GM12878 (cell line): ENCODE measurements at regions not wholly inside any gene's neighbourhood (a gene's known extent, or its start where the extent isn't known, plus 50 kb on each side); places are given as distances from the start of the nearest gene placed in this dataset.

Experiments used
- ATAC-seq: fragments of 200-7000 bp; cut with Tn5 transposase; 3 replicates; pipeline ENCODE4 v1.9.1; 2020; ENCODE audit warnings: mild to moderate bottlenecking, moderate library complexity
- BruUV-seq: library from RNA; stranded (reverse); fragments of 400-500 nt; replicated peaks from 2 replicates; lab custom pipeline; 2021; lab: Mats Ljungman, UMichigan
- CTCF ChIA-PET: fragments of 300-600 bp; sonication (Branson Sonifier 250); formaldehyde crosslinking; extraction: SDS; loops from one replicate; lab custom pipeline; 2021; ENCODE audit warnings: inconsistent platforms; lab: Yijun Ruan, JAX
- POLR2A ChIA-PET: fragments of 350-600 bp; formaldehyde crosslinking; extraction: SDS; loops from one replicate; lab custom pipeline; 2021; ENCODE audit warnings: inconsistent platforms; lab: Charles Lee
- RAD21 ChIA-PET: fragments of 300-600 bp; sonication (Branson Sonifier 250); formaldehyde crosslinking; loops from one replicate; lab custom pipeline; 2023; ENCODE audit warnings: antibody characterized with exemption; ENCODE audit not compliant: unreplicated experiment; lab: Charles Lee
- SMC1A ChIA-PET: fragments of 300-600 bp; sonication (Branson Sonifier 250); formaldehyde crosslinking; loops from one replicate; lab custom pipeline; 2023; ENCODE audit not compliant: unreplicated experiment, uncharacterized antibody; lab: Charles Lee
- DNase-seq: peaks from one replicate; pipeline ENCODE4 v3.0.0-alpha.2; 2011; ENCODE audit warnings: low read depth, low spot score
- FAIRE-seq: peaks from 3 replicates; lab custom pipeline; 2011; peaks lifted over from hg19 to GRCh38; lab: Jason Lieb, UNC
- H2AFZ ChIP-seq: 2 replicates; pipeline ENCODE4 v1.6.0; 2011; ENCODE audit warnings: low read depth, low read length, control low read depth; ENCODE audit not compliant: control insufficient read depth
- H3K27ac ChIP-seq: 2 replicates; pipeline ENCODE4 v1.5.1; 2011; ENCODE audit warnings: control low read depth; ENCODE audit not compliant: control insufficient read depth, insufficient read depth
- H3K27me3 ChIP-seq, 2 experiments: replicated peaks in 1 of 2; 2 replicates each; pipeline versions ENCODE4 v1.6.0 to v1.6.1; 2011; ENCODE audit warnings: low read length in 1 of 2; ENCODE audit not compliant: control insufficient read depth in 2 of 2, insufficient read depth in 2 of 2
- H3K36me3 ChIP-seq, 2 experiments: 2 replicates each; pipeline ENCODE4 v1.5.1; 2011; ENCODE audit warnings: low read length in 1 of 2; ENCODE audit not compliant: control insufficient read depth in 2 of 2, insufficient read depth in 2 of 2
- H3K4me1 ChIP-seq: 2 replicates; pipeline ENCODE4 v1.6.1; 2011; ENCODE audit warnings: mild to moderate bottlenecking, low read length, moderate library complexity, mixed read lengths; ENCODE audit not compliant: control insufficient read depth, insufficient read depth
- H3K4me2 ChIP-seq: 2 replicates; pipeline ENCODE4 v1.6.0; 2011; ENCODE audit warnings: control low read depth; ENCODE audit not compliant: control insufficient read depth, insufficient read depth
- H3K4me3 ChIP-seq: fragments of 200-600 bp; sonication (generic); 2 replicates; pipeline ENCODE4 v1.5.1; 2016
- H3K79me2 ChIP-seq: 2 replicates; pipeline ENCODE4 v1.6.0; 2011; ENCODE audit warnings: low read length; ENCODE audit not compliant: control insufficient read depth, insufficient read depth
- H3K9ac ChIP-seq: 2 replicates; pipeline ENCODE4 v1.8.0; 2011; ENCODE audit warnings: low read length, control low read depth, mixed read lengths; ENCODE audit not compliant: control insufficient read depth, insufficient read depth
- H3K9me3 ChIP-seq: replicated peaks from 3 replicates; pipeline ENCODE4 v1.5.1; 2011; ENCODE audit warnings: mild to moderate bottlenecking, low read length; ENCODE audit not compliant: control insufficient read depth, insufficient read depth
- H4K20me1 ChIP-seq: 2 replicates; pipeline ENCODE4 v1.6.0; 2011; ENCODE audit not compliant: control insufficient read depth, insufficient read depth
- ATF3 ChIP-seq: IDR thresholded peaks from 2 replicates; pipeline ENCODE4 v1.6.1; 2011; ENCODE audit warnings: low read depth, mild to moderate bottlenecking, low read length, moderate library complexity, borderline replicate concordance; ENCODE audit errors: extremely low read depth
- BACH1 ChIP-seq: fragments of 450-650 bp; IDR thresholded peaks from 2 replicates; pipeline ENCODE4 v1.6.1; 2017; ENCODE audit warnings: mild to moderate bottlenecking, borderline replicate concordance
- EP300 ChIP-seq, 2 experiments: fragments of 150-350 bp in 1 of 2; IDR thresholded peaks; 2 replicates each; pipeline ENCODE4 v1.6.1; 2011 to 2012; ENCODE audit warnings: low read depth in 2 of 2, low read length in 2 of 2, borderline replicate concordance in 1 of 2, improper control_type of control experiment in 1 of 2, inconsistent platforms in 1 of 2; ENCODE audit not compliant: control insufficient read depth in 1 of 2
- FOS ChIP-seq: IDR thresholded peaks from 3 replicates; pipeline ENCODE4 v1.6.1; 2011; ENCODE audit warnings: borderline replicate concordance; ENCODE audit not compliant: insufficient read length; ENCODE audit errors: extremely low read depth
- NR2C2 ChIP-seq: IDR thresholded peaks from 2 replicates; pipeline ENCODE4 v1.6.1; 2011; ENCODE audit warnings: borderline replicate concordance, low read depth; ENCODE audit not compliant: control insufficient read depth, insufficient read length
- SUZ12 ChIP-seq: fragments of 200-600 bp; sonication (generic); IDR thresholded peaks from one replicate; pipeline ENCODE4 v1.6.1; 2018; ENCODE audit warnings: antibody characterized with exemption, mild to moderate bottlenecking; ENCODE audit not compliant: unreplicated experiment
- TCF12 ChIP-seq: IDR thresholded peaks from 2 replicates; pipeline ENCODE4 v1.6.1; 2011; ENCODE audit warnings: low read depth, mild to moderate bottlenecking, low read length
- ZNF592 ChIP-seq: fragments of 450-650 bp; IDR thresholded peaks from 2 replicates; pipeline ENCODE4 v1.6.1; 2017; ENCODE audit warnings: mild to moderate bottlenecking, moderate library complexity
- ZNF622 ChIP-seq: fragments of 450-650 bp; IDR thresholded peaks from 2 replicates; pipeline ENCODE4 v1.6.1; 2017; ENCODE audit warnings: mild to moderate bottlenecking, inconsistent platforms
- WGBS: methylation state at CpG from one replicate; pipeline ENCODE4 v1.1.6; 2016; ENCODE audit warnings: low lambda C conversion rate; ENCODE audit not compliant: insufficient replicate concordance, insufficient coverage; ENCODE audit errors: missing lambda C conversion rate; 5-methylcytosine and 5-hydroxymethylcytosine counted together
- in situ Hi-C: fragments of 300-500 bp; cut with MboI; formaldehyde crosslinking; loops from 9 replicates; pipeline ENCODE4 v1.14.3; 2018; ENCODE audit warnings: mixed read lengths
- intact Hi-C: fragments of 100-400 bp; cut with micrococcal nuclease; formaldehyde crosslinking; loops from one replicate; pipeline ENCODE4 v1.14.2; 2022; ENCODE audit not compliant: unreplicated experiment
- TF ChIP-seq, protein P1 (sequence below): fragments of 450-650 bp; IDR thresholded peaks from 2 replicates; pipeline ENCODE4 v1.6.1; 2017; ENCODE audit warnings: mild to moderate bottlenecking

DNA sequence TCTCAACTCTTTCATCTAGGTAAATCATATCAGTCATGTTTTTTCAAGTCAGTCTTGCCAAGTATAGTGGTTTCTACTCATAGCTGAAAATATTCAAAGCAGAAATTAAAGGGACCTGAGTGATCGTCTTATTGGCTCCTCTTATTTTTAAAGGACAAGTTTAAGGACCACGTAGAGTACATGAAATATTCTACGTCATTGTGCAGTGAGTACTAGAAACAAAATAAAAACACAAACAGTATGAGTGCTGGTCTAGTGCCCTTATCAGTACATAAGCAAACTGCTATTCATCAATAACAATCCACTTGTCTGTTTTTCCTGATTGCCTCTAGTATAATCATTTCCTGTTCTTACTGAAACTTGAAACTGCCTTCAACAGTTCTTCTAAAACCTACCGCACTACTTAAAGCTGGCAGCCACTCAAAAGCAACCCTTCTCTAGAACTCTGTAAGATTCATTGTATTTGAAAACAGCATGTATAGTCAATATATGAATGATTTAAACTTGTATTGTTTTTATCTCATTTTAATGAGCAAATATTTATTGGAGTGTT, 853.7 kb downstream of the TAF11L14 start:
- intact Hi-C loops: no loop called here
- no peak overlapping the region for H3K27ac ChIP-seq
- H3K4me1 ChIP-seq: no peaks in the 10 kb centered on the region
- no peak overlapping the region for H3K4me3 ChIP-seq
- DNase-seq (no peak), FAIRE-seq (no peak), ATAC-seq (peak; percentile 46)
- H2AFZ ChIP-seq: no peak overlapping the region
- H3K36me3 ChIP-seq: no peaks in the 10 kb centered on the region
- H3K27me3 ChIP-seq: no peaks in the 10 kb centered on the region
- no peak overlapping the region for H3K9ac ChIP-seq
- 34% methylated on average over 4 of the region's 4 CpGs for WGBS
- in situ Hi-C loops: no loop called here
- no TSS peak for BruUV-seq
- SMC1A ChIA-PET: no interaction called here
- no peaks in the 10 kb centered on the region for H3K79me2 ChIP-seq
- CTCF ChIA-PET: no interaction called here
- TF ChIP-seq BACH1 (no peak), NR2C2 (no peak), ZNF622 (no peak), SUZ12 (no peak), ZNF592 (no peak), ATF3 (no peak), TCF12 (no peak), FOS (no peak), EP300 (IDR thresholded peaks at IDR 0.05; ENCODE audit: borderline replicate concordance in 1 of 2, control insufficient read depth in 1 of 2, low read depth in 2 of 2, low read length in 2 of 2) (no peak)
- TF ChIP-seq, protein P1, sequence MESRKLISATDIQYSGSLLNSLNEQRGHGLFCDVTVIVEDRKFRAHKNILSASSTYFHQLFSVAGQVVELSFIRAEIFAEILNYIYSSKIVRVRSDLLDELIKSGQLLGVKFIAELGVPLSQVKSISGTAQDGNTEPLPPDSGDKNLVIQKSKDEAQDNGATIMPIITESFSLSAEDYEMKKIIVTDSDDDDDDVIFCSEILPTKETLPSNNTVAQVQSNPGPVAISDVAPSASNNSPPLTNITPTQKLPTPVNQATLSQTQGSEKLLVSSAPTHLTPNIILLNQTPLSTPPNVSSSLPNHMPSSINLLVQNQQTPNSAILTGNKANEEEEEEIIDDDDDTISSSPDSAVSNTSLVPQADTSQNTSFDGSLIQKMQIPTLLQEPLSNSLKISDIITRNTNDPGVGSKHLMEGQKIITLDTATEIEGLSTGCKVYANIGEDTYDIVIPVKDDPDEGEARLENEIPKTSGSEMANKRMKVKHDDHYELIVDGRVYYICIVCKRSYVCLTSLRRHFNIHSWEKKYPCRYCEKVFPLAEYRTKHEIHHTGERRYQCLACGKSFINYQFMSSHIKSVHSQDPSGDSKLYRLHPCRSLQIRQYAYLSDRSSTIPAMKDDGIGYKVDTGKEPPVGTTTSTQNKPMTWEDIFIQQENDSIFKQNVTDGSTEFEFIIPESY: no peak
- no peak overlapping the region for H3K4me2 ChIP-seq
- POLR2A ChIA-PET: no interaction called here
- RAD21 ChIA-PET: no interaction called here
- no peaks in the 10 kb centered on the region for H3K9me3 ChIP-seq
- H4K20me1 ChIP-seq: no peaks in the 10 kb centered on the region
